ENCODE measurements at regions not wholly inside any gene's neighbourhood (a gene's known extent, or its start where the extent isn't known, plus 50 kb on each side); places are given as distances from the start of the nearest gene placed in this dataset.

DNA sequence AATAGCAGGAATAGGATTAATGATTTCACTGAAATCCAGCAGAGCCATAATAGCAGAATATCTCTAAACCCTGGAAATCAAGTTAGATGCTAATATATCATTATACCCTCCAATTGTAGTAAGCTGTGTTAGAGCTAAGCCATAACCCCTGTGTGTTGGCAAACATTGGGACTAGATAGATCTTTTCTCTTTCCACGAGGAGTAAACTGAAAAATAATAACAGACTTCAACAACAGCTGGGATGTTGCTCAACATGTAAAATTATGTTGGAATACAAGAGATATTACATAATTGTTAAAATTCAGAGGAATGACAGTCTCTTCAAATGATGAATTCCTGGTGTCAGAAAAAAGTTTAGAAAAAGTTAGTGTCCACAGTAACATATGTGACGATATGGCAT is 383.8 kb downstream of the SNAPC1 start:
- no peak overlapping the region for H4K8ac ChIP-seq (ENCODE audit: low read depth, low read length)
- H3K27me3 ChIP-seq (ENCODE audit: control insufficient read depth in 3 of 3, insufficient read depth in 3 of 3, low read depth in 1 of 3, low read length in 3 of 3): no peaks in the 10 kb centered on the region
- no peak overlapping the region for H2AFZ ChIP-seq (ENCODE audit: low read length)
- DNase-seq (ENCODE audit: low spot score): no peak
- no peaks in the 10 kb centered on the region for H3K4me1 ChIP-seq (ENCODE audit: control insufficient read depth in 2 of 2, insufficient read depth in 1 of 2, low read depth in 1 of 2, low read length in 2 of 2)
- H2BK12ac ChIP-seq (ENCODE audit: low read length): no peak overlapping the region
- no peaks in the 10 kb centered on the region for H3K79me1 ChIP-seq (ENCODE audit: low read depth, low read length)
- H3K9ac ChIP-seq (ENCODE audit: low read depth, low read length, poor library complexity): no peak overlapping the region
- no peak overlapping the region for H3K4ac ChIP-seq (ENCODE audit: low read length)
- no peak overlapping the region for H3K4me3 ChIP-seq (ENCODE audit: low read length in 2 of 2)
- H4K91ac ChIP-seq (ENCODE audit: low read depth, low read length, poor library complexity): no peak overlapping the region
- no peak overlapping the region for H3K4me2 ChIP-seq (ENCODE audit: insufficient read depth, low read length, poor library complexity, severe bottlenecking)
- no peak overlapping the region for H3K14ac ChIP-seq (ENCODE audit: low read length)
- H3K23ac ChIP-seq (ENCODE audit: low read depth, low read length, poor library complexity): no peak overlapping the region
- WGBS, 2 donors (ENCODE audit: extremely low coverage in 2 of 2, insufficient read length in 2 of 2, insufficient replicate concordance in 1 of 2): no CpG with 5 or more reads among the region's 2 CpGs
- no peak overlapping the region for H2BK120ac ChIP-seq (ENCODE audit: low read depth, low read length)
- H3K18ac ChIP-seq (ENCODE audit: low read length): no peak overlapping the region
- H3K36me3 ChIP-seq (replicated peaks in 1 of 2; ENCODE audit: control insufficient read depth in 2 of 2, insufficient read depth in 2 of 2, low read length in 2 of 2): no peaks in the 10 kb centered on the region
- no peak overlapping the region for H2BK15ac ChIP-seq (ENCODE audit: low read length)
- H2AK5ac ChIP-seq (ENCODE audit: low read depth, low read length): no peak overlapping the region
- H2BK5ac ChIP-seq (ENCODE audit: low read length): no peak overlapping the region
- no peaks in the 10 kb centered on the region for H3K9me3 ChIP-seq (replicated peaks in 1 of 2; ENCODE audit: control insufficient read depth in 2 of 2, insufficient read depth in 1 of 2, low read depth in 1 of 2, low read length in 2 of 2)
- no peak overlapping the region for H3K27ac ChIP-seq (replicated peaks; ENCODE audit: low read length)

- Histone ChIP-seq H3K79me1 (ENCODE audit: low read depth, low read length) (no peaks in the 10 kb centered on the region), H2BK5ac (ENCODE audit: low read length) (no peak overlapping the region), H2AK5ac (ENCODE audit: low read depth, low read length) (no peak overlapping the region), H3K14ac (ENCODE audit: low read length) (no peak overlapping the region), H2BK12ac (ENCODE audit: low read length) (no peak overlapping the region), H2BK15ac (ENCODE audit: low read length) (no peak overlapping the region), H3K4ac (ENCODE audit: low read length) (no peak overlapping the region), H3K36me3 (replicated peaks in 1 of 2; ENCODE audit: control insufficient read depth in 2 of 2, insufficient read depth in 2 of 2, low read length in 2 of 2) (no peaks in the 10 kb centered on the region), H3K9ac (ENCODE audit: low read depth, low read length, poor library complexity) (no peak overlapping the region), H3K4me1 (ENCODE audit: control insufficient read depth in 2 of 2, insufficient read depth in 1 of 2, low read depth in 1 of 2, low read length in 2 of 2) (no peaks in the 10 kb centered on the region), H3K27ac (replicated peaks; ENCODE audit: low read length) (no peak overlapping the region), H3K18ac (ENCODE audit: low read length) (no peak overlapping the region), H3K4me2 (ENCODE audit: insufficient read depth, low read length, poor library complexity, severe bottlenecking) (no peak overlapping the region), H3K9me3 (replicated peaks in 1 of 2; ENCODE audit: control insufficient read depth in 2 of 2, insufficient read depth in 1 of 2, low read depth in 1 of 2, low read length in 2 of 2) (no peaks in the 10 kb centered on the region), H4K8ac (ENCODE audit: low read depth, low read length) (no peak overlapping the region), H2BK120ac (ENCODE audit: low read depth, low read length) (no peak overlapping the region), H3K4me3 (ENCODE audit: low read length in 2 of 2) (no peak overlapping the region), H2AFZ (ENCODE audit: low read length) (no peak overlapping the region), H3K23ac (ENCODE audit: low read depth, low read length, poor library complexity) (no peak overlapping the region), H3K27me3 (ENCODE audit: control insufficient read depth in 3 of 3, insufficient read depth in 3 of 3, low read depth in 1 of 3, low read length in 3 of 3) (no peaks in the 10 kb centered on the region), H4K91ac (ENCODE audit: low read depth, low read length, poor library complexity) (no peak overlapping the region)
- DNase-seq (ENCODE audit: low spot score): no peak
- WGBS, 2 donors (ENCODE audit: extremely low coverage in 2 of 2, insufficient read length in 2 of 2, insufficient replicate concordance in 1 of 2): no CpG with 5 or more reads among the region's 1 CpG
These were observed 393.8 kb downstream of the SNAPC1 start for GRCh38 chr14:62156052-62156451.

- H3K4me2 ChIP-seq (ENCODE audit: insufficient read depth, low read length, poor library complexity, severe bottlenecking): no peak overlapping the region
- no peak overlapping the region for H3K14ac ChIP-seq (ENCODE audit: low read length)
- no peak overlapping the region for H2BK120ac ChIP-seq (ENCODE audit: low read depth, low read length)
- no peaks in the 10 kb centered on the region for H3K9me3 ChIP-seq (replicated peaks in 1 of 2; ENCODE audit: control insufficient read depth in 2 of 2, insufficient read depth in 1 of 2, low read depth in 1 of 2, low read length in 2 of 2)
- no peaks in the 10 kb centered on the region for H3K27me3 ChIP-seq (ENCODE audit: control insufficient read depth in 3 of 3, insufficient read depth in 3 of 3, low read depth in 1 of 3, low read length in 3 of 3)
- H2AFZ ChIP-seq (ENCODE audit: low read length): no peak overlapping the region
- no peaks in the 10 kb centered on the region for H3K36me3 ChIP-seq (replicated peaks in 1 of 2; ENCODE audit: control insufficient read depth in 2 of 2, insufficient read depth in 2 of 2, low read length in 2 of 2)
- DNase-seq (ENCODE audit: low spot score): no peak
- H3K27ac ChIP-seq (replicated peaks; ENCODE audit: low read length): no peak overlapping the region
- no peak overlapping the region for H2BK12ac ChIP-seq (ENCODE audit: low read length)
- H3K9ac ChIP-seq (ENCODE audit: low read depth, low read length, poor library complexity): no peak overlapping the region
- H2BK15ac ChIP-seq (ENCODE audit: low read length): no peak overlapping the region
- H3K4me3 ChIP-seq (ENCODE audit: low read length in 2 of 2): no peak overlapping the region
- H3K4ac ChIP-seq (ENCODE audit: low read length): no peak overlapping the region
- no peak overlapping the region for H4K91ac ChIP-seq (ENCODE audit: low read depth, low read length, poor library complexity)
- no peak overlapping the region for H3K23ac ChIP-seq (ENCODE audit: low read depth, low read length, poor library complexity)
- H3K4me1 ChIP-seq (ENCODE audit: control insufficient read depth in 2 of 2, insufficient read depth in 1 of 2, low read depth in 1 of 2, low read length in 2 of 2): no peaks in the 10 kb centered on the region
- no peaks in the 10 kb centered on the region for H3K79me1 ChIP-seq (ENCODE audit: low read depth, low read length)
- H2BK5ac ChIP-seq (ENCODE audit: low read length): no peak overlapping the region
- no peak overlapping the region for H2AK5ac ChIP-seq (ENCODE audit: low read depth, low read length)
- no peak overlapping the region for H3K18ac ChIP-seq (ENCODE audit: low read length)
- no peak overlapping the region for H4K8ac ChIP-seq (ENCODE audit: low read depth, low read length)
- WGBS, 2 donors (ENCODE audit: extremely low coverage in 2 of 2, insufficient read length in 2 of 2, insufficient replicate concordance in 1 of 2): no CpG with 5 or more reads among the region's 2 CpGs
These were observed 396.6 kb downstream of the SNAPC1 start for GRCh38 chr14:62158779-62159178.

- H2BK5ac ChIP-seq (ENCODE audit: low read length): no peak overlapping the region
- no peak overlapping the region for H2AK5ac ChIP-seq (ENCODE audit: low read depth, low read length)
- no peak overlapping the region for H3K23ac ChIP-seq (ENCODE audit: low read depth, low read length, poor library complexity)
- H2BK15ac ChIP-seq (ENCODE audit: low read length): no peak overlapping the region
- H2BK12ac ChIP-seq (ENCODE audit: low read length): no peak overlapping the region
- no peak overlapping the region for H4K91ac ChIP-seq (ENCODE audit: low read depth, low read length, poor library complexity)
- WGBS, 2 donors (ENCODE audit: extremely low coverage in 2 of 2, insufficient read length in 2 of 2, insufficient replicate concordance in 1 of 2): no CpG with 5 or more reads among the region's 3 CpGs
- no peaks in the 10 kb centered on the region for H3K79me1 ChIP-seq (ENCODE audit: low read depth, low read length)
- no peak overlapping the region for H3K9ac ChIP-seq (ENCODE audit: low read depth, low read length, poor library complexity)
- no peak overlapping the region for H3K18ac ChIP-seq (ENCODE audit: low read length)
- H2AFZ ChIP-seq (ENCODE audit: low read length): no peak overlapping the region
- no peaks in the 10 kb centered on the region for H3K4me1 ChIP-seq (ENCODE audit: control insufficient read depth in 2 of 2, insufficient read depth in 1 of 2, low read depth in 1 of 2, low read length in 2 of 2)
- no peak overlapping the region for H3K14ac ChIP-seq (ENCODE audit: low read length)
- no peaks in the 10 kb centered on the region for H3K27me3 ChIP-seq (ENCODE audit: control insufficient read depth in 3 of 3, insufficient read depth in 3 of 3, low read depth in 1 of 3, low read length in 3 of 3)
- no peak overlapping the region for H3K27ac ChIP-seq (replicated peaks; ENCODE audit: low read length)
- no peak for DNase-seq (ENCODE audit: low spot score)
- no peak overlapping the region for H3K4me2 ChIP-seq (ENCODE audit: insufficient read depth, low read length, poor library complexity, severe bottlenecking)
- no peaks in the 10 kb centered on the region for H3K36me3 ChIP-seq (replicated peaks in 1 of 2; ENCODE audit: control insufficient read depth in 2 of 2, insufficient read depth in 2 of 2, low read length in 2 of 2)
- no peak overlapping the region for H2BK120ac ChIP-seq (ENCODE audit: low read depth, low read length)
- no peaks in the 10 kb centered on the region for H3K9me3 ChIP-seq (replicated peaks in 1 of 2; ENCODE audit: control insufficient read depth in 2 of 2, insufficient read depth in 1 of 2, low read depth in 1 of 2, low read length in 2 of 2)
- H3K4ac ChIP-seq (ENCODE audit: low read length): no peak overlapping the region
- no peak overlapping the region for H4K8ac ChIP-seq (ENCODE audit: low read depth, low read length)
- no peak overlapping the region for H3K4me3 ChIP-seq (ENCODE audit: low read length in 2 of 2)
These were observed 397.1 kb downstream of the SNAPC1 start for GRCh38 chr14:62159314-62159713.
